Stimulated activated CD4-positive, alpha-beta T cell treated with anti-CD3 and anti-CD28 coated beads, TNF-alpha, amount 100 ng/mL, for 24 hours (primary cell): ENCODE measurements at regions not wholly inside any gene's neighbourhood (a gene's known extent, or its start where the extent isn't known, plus 50 kb on each side); places are given as distances from the start of the nearest gene placed in this dataset.
"Not testable (repeated sequence)": the region's sequence is repeated elsewhere in the genome, so short reads cannot be mapped to it uniquely, and the experiment has no call there.

Experiments used
- DNase-seq, 3 experiments: peaks; one replicate each; pipeline ENCODE4 v3.0.0-alpha.2; 2020; ENCODE audit warnings: low read depth in 3 of 3

DNA sequence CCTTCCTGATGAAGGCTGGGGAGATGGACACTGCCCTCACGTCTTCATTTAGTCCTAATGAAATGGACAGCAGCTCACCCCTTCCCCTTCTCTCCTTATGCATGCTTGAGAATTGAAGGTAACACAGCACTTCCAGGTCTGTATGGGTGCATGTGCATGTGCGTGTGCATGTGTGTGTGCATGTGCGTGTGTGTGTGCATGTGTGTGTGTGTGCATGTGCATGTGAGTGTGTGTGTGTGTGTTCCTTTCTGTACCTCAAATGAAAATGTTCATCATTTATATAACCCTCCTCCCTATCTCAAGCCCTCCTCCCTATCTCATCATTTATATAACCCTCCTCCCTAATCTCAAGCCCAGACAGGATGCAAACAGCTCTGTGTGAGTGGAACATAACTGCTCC is 444.8 kb downstream of the MAT2B start:
- DNase-seq: no peak

DNA sequence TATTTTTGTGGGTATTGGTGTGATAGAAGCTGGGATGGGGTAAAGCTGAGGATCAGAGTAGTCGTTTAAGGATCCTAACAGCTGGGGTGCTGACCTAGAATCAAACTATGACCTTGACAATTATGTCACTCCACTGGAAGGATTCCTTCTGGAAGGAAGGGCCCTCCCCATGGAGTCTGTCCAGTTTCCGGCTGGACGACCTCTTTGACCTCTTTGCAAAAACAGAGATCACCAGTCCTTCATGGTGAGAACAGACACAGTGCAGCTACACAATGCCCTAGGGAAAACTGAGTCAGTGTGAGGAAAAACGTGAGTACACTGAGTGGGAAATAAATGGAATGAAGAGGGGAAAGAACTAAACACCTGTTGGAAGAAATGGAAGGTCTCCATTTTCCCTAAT is 445.6 kb downstream of the MAT2B start:
- no peak for DNase-seq

DNA sequence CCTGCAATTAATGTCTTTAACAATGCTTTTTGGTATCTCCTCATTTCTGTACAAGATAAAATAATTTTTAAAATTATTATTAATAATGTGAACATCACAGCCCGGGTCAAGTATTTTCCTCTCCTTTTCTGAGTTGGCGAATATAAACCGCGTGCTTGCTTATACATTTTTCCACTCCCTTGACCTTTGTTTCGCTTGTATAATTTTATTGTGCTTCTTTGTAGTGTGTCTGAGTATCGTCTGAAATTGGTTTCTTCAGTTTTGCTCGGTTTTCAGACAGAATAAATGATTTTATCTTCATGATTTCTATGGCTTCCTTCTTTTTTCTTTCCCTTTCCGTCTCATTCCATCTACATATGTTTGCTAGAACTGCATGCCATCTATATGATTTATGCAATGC is 448.5 kb downstream of the MAT2B start:
- no peak for DNase-seq

DNA sequence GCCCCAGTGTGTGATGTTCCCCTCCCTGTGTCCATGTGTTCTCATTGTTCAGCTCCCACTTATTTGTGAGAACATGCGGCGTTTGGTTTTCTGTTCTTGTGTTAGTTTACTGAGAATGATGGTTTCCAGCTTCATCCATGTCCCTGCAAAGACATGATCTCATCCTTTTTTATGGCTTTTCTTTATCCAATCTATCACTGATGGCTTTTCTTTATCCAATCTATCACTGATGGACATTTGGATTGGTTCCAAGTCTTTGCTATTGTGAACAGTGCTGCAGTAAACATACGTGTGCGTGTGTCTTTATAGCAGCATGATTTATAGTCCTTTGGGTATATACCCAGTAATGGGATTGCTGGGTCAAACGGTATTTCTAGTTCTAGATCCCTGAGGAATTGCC is 455.8 kb downstream of the MAT2B start:
- DNase-seq: not testable (repeated sequence)

DNA sequence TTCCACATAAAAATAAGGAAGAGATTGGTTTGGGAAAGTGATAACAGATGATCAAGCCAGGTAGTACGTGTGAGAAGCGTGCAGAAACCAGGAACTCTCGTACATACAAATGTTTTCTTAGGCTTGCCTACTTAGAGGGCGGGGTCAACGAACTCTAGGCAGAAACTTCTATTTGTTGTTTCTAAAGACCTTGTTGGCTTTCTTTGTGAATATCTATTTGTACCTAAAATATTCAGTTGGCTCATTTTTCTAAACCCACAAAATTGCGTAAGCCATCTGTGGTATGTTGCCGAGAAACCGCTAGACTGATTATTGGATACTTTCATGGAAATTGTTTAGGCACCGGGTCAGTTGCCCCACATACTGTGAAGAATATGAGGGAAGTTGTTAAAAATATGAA is 458.5 kb downstream of the MAT2B start:
- DNase-seq: no peak

DNA sequence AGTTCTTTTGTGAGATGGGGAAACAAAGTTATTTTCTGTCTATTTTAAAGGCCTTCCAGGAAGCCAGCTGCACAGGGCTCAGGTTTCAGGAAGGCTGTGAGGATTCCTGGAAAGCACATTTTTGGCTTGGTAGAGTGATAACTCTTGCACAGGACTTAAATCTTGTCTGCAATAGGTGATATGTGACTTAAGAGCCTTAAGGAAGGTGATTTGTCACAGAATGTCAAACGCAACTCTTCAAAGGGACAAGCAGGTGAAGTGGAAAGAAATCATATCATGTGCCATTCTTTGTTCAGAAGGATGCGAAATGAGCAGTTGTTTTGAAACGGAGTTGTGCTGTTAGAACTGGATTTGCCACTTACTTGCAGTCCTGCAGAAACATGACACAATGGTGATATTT is 459.3 kb downstream of the MAT2B start:
- DNase-seq: no peak

DNA sequence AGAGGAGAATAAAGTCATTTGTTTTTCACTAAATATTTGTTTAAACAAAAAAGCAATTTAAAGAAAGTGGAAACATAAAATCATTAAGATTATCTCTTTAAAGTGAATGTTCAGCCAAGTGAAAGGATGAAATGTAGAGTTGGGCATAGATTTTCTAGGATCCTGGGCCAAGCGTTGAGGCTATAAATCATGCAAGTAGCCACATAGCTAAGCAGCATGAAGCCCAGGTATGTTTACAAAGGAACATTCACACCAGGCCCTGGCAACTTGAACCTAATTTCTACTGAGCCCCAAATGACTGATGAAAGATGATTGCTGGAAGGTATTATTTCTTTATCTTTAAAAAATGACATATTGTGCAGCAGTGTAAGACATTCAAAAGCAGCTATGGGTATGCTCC is 461.8 kb downstream of the MAT2B start:
- no peak for DNase-seq

DNA sequence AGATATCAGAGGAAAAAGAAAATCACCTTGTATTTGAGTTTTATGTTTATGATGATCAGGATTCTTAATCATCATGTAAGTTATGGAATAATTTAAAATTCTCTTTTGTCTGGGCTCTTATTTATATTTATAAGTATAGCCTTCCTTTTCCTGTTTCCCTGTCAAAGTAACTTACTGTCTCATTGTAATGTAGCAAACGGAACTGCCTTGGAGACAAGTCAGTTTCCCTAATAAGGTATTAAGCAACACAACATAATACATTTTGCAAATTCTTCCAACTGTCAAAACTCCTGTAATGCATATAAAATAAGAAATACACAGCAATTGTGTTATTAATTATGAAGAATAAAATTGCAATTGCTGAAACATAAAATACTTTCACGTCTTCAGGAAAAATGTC is 463.2 kb downstream of the MAT2B start:
- DNase-seq: no peak

DNA sequence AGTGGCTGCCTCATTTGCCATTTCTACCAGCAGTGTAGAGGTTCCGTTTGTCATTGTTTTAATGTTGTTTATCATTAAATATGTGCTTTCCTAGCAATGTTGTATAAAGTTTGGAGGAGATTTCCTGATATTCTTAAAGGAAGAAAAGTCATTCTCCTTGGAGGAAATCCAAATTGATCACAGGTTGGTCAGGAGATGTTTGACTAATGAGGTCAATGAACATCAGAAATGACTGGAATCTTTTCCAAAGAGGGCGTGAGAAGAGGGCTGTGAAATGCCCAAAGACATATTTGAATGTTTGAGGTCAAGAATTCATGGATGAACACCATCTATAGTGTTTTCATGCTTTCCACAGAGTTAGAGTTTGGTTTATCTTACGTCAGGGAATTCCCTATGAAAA is 471.3 kb downstream of the MAT2B start:
- DNase-seq: no peak

DNA sequence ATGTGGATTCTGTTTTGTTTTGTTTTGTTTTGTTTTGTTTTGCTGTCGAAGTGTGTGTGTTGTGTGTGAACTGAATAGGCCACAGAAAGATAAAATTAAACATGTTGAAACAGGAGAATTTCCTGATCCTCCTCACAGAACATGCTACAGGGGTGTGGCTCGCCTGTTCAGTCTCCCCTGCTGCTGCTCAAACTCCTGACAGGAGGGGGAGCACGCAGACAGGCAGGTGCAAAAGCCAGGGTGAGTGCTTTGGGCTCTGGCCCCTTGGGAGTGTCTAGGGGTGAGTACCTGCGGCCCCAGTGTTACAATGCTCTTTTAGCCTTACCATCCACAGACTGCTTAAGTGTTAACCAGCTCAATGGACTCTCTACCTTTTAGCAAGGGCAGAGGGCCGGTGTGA is 473.5 kb downstream of the MAT2B start:
- no peak for DNase-seq

DNA sequence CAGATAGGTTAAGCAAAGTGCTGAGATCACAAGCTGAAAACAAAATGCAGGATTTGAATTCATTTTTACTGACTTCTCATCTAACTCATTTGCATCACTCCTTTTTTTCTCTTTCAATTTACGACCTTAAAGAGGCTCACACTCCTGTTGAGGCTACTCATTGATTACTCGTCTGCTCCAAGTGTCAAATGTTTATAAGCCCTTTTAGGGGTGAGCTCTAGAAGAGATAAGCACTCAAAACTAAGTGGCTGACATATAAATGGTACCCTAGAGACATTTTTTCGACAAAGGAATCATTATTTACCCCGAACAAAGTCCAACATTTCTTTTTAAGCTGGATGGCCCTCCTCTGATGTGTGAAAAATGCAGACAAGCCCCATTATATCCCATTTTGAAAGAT is 483.1 kb downstream of the MAT2B start:
- DNase-seq: no peak

DNA sequence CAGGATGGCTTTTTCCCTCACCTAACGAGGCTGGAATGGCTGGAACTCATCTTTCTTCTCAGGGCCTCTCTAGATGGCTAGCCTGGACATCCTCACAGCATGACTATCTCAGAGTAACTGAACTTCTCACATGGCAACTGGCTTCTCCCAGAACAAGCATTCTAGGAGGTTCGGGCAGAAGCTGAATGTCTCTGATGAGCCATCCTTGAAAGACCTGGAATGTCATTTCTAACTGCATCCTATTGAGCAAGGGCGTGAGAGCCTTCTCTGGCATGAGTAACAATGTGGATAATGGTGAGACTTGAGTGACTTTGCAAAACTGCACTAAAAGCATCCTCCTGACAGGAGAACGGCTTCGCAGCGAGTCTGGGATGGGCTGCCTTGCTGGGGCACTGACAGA is 487.7 kb downstream of the MAT2B start:
- no peak for DNase-seq

DNA sequence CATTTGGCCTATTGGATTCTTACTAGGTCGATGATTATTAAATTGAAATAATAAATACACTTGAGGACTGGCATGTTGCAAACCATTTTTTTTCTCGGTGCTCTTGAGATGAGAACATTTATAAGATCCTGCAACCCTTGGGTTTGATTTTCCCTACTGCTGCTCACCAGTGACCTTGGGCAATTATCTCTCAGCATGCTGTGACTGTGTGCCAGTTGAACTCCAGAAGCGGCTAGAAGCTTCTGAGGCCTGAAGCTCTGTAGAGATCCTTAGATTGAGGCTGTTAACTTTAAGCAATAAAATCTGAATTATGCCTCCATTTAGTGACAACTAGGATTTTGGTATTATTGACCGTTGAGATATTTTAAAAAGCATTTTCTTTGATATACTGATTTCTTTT is 489.8 kb downstream of the MAT2B start:
- DNase-seq: no peak

DNA sequence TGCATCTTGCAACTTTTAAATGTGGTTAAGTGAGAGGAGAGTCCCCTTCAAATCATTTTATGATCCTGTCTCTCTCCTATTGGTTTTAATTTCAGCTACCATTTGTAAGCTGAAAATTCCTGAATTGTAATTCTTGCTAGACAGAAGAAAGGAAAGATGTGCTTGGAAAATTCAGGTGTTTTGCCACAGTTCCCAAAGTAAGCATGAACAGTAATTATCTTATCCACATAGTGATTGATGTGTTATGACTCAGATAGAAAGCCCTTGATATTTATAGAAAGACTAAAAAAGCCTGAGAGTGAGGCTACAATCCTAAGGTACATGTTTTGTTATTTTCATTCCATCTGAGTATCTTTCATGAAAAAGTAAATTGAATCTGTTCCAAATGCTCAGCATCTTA is 492.5 kb downstream of the MAT2B start:
- DNase-seq: no peak

DNA sequence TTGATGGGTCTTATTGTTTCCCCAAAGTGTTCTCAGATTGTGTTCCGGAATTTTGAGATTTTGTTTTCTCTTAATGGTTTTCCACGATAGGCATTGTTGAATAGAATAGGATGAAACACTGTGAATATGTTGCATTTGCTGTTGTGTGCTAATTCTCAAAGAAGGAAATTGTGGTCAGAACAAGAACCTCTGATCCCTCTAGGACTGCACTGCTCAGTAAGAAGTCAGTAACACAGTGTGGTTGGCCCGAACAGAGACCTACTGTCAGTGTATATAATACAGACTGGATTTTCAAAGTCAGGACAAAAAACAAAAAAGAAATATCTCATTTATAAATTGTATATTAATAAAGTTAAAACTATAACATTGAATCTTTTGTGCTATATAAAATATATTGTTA is 494.8 kb downstream of the MAT2B start:
- no peak for DNase-seq

DNA sequence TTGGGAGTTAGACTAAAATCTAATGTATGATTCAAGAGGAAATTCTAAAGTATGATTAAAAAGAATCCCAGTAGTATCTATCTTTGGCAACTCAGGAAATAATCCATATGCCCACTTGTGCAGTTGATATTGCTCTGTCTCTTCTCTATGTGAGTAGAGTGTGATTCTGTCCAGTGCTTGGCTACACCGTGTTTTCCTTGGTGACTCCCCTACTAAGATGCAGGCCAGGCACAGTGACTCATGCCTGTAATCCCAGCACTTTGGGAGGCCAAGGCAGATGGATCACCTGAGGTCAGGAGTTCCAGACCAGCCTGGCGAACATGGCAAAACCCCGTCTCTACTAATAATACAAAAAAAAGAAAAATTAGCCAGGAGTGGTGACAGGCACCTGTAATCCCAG is 495.4 kb downstream of the MAT2B start:
- no peak for DNase-seq

DNA sequence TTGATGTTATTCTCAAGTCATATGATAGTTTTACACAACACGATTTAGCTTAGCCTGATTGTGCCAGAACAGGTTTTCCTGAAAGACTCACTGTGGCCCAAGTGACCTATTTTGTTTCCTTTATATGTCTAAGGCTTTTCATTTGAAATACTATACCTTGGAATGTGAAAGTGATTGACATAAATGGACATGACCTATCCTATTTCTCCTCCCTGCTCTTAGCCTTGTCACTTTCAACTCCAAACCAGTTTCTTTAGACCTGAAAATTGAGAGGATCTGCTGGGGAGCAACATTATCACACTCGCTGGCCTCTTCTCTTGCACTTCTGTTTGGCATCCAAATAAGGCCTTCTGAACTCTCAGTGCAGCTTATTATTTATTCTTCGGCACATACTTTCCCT is 496.8 kb downstream of the MAT2B start:
- no peak for DNase-seq

DNA sequence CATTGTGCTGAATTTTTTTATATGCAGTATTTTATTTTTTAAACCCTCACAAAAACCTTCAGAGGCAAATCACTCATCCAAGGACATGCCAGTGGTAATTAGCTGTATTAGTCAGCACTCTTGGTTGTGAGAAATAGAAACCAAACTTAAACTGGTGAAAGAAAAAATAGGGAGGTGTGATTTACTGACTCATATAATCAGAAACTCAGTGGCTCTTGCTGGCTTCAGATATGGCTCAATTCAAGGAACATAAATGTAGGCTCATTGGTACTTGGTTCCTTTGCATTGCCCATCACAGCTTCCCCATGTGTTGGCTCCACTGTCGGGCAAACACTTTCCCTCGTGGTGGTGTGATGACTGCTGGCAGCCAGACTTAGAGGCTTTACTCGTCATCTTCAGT is 497.2 kb downstream of the MAT2B start:
- no peak for DNase-seq

DNA sequence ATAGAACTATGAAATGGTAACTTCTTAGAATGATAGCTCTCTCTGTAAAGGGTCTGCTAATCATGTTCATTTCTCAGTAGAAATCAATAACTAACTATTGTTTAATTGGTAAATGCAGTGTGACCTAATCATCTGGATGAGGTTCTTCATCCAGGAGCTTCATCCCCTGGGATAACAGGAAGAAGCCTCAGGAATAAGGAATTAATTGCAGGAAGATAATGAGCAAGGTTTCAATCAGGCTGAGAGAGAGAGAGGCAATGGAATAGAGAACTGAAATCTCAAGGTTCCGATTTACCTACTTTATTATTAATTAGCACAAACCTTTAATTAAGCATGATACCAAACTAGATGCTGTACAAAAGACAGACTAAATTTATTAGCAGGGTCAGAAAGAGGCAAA is 499.7 kb downstream of the MAT2B start:
- no peak for DNase-seq

DNA sequence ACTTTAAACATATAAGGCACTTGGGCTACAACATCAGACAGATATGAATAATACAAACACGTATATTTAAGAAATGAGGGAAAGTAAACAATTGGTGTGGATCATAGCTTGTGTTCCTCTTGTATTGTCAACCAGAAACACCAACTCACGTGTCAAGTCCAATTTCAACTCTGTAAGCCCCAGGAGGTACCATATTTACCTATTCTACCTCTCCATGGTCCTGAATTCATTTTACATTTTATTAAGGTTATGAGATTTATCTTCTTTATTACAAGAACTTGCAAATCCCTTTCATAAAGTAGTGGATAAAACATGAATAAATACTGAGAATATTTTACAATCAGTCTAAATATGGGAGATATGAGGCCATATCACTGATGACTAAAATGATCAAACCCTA is 501.6 kb downstream of the MAT2B start:
- DNase-seq: no peak

DNA sequence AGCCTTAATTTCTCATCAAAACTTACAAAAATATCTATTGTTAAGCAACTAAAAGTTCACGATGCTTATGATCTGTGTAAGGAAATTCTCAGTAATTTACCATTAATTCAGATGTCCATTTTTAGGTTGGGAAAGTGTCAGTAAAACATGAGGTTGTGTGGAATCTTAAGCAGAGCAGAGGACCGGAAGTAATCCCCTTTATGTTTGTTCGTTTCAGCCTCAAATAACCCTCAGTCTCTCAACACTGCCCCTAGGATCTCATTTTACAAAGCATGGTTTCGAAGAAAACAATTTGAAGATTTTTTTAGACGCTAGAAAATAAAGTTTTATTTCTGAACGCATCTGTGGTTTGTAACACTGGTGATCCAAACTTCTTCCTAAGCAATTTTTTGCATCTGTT is 504.2 kb downstream of the MAT2B start:
- no peak for DNase-seq

DNA sequence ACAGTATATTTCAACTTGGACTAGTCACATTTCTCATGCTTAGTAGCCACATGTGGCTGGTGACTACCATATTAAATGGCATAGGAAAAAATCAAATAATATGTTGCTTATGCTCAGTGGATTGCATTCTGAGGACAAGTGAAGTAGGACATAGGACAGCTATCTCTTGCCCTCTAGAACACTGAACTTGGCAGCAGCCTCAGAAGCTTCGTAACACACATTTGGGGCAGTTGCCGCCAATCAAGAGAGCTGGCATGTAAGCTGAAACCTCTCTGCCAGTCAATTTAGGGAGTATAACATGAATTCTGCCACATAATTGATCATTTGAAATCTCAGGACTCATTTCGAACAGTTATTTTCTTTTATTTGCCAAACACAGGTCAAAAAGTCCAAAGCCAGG is 505.5 kb downstream of the MAT2B start:
- DNase-seq: no peak

DNA sequence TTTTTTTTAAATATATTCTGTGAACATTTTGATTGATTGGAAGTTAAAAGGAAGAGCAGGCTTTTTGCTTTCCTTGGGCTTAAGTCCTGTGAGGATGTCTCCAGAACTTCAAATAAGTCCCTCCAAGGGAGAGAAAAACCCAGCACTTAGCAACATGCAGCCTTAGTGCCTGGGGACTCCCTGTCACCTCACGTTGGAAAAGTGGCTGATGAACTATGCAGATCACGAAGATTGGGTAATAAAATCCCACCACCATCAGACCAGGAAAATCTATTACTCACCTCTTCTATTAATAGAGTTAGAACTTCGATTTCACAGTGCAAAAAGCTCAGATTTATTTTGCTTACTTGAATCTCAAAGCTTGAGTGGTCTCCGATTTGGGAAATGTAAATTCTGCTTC is 507.0 kb downstream of the MAT2B start:
- DNase-seq: no peak

DNA sequence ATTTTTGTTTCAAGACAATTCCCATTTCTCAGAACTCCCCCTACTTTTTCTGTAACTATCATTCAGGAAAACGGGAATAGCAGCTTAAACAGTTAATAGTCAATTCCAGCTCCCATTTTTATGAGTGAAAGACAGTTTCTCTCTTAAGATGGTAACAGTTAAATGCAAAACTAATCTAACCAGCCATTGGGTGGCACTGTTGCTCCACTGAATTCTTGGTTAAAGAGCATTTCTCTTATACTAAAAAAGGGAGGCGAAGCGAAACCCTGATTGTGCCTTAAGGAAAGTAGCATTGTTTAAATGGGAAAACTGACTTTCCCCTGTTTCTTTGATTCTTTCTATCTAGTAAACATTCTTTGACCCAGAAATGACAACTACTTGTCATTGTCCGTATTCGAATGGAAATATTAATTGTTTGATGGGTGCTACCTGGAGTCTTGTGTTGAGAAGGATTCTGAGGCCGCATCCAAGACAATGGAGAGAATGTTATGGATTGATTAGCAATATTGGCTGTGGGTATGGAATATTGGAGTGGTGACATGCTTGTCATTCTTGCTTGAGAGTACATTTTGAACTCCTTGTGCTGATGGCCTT is 507.8 kb downstream of the MAT2B start:
- no peak for DNase-seq

DNA sequence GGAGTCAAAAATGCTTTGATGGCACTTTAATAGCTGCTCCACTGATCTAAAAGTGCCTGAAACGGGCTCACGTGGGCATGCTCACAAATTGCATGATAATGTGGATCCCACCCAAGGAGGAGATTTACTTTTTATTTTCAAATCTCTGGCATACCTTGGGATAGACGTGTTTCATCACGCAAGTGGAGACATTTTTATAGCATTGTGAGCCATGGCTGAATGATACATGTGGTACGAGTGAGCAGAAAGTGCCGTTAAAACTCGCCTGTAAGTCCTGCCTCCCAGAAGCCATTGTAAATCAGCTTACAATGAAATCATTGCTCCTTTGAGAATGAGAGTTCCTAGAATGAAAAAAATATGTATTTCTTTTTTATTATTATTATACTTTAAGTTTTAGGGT is 514.7 kb downstream of the MAT2B start:
- no peak for DNase-seq
